GM19351 (cell line): ENCODE measurements at regions not wholly inside any gene's neighbourhood (a gene's known extent, or its start where the extent isn't known, plus 50 kb on each side); places are given as distances from the start of the nearest gene placed in this dataset.
A peak's percentile ranks its signal among the peaks of the same experiment; 100 is the strongest.
"Not testable (repeated sequence)": the region's sequence is repeated elsewhere in the genome, so short reads cannot be mapped to it uniquely, and the experiment has no call there.

ENCODE experiments used
- ATAC-seq: cut with Tn5 transposase; IDR thresholded peaks from one replicate; pipeline ENCODE4 v1.9.1; 2021; ENCODE audit warnings: mild to moderate bottlenecking, moderate library complexity; ENCODE audit not compliant: unreplicated experiment

GRCh38 chr2:64867253-64867996 is 121.8 kb upstream of the SLC1A4 start:
- no peak for ATAC-seq

GRCh38 chr2:64869126-64869525 is 120.1 kb upstream of the SLC1A4 start:
- no peak for ATAC-seq

- ATAC-seq, result peak; percentile 89
These were observed 115.7 kb upstream of the SLC1A4 start for GRCh38 chr2:64873472-64873924.

GRCh38 chr2:64874593-64874992 is 114.6 kb upstream of the SLC1A4 start:
- no peak for ATAC-seq

GRCh38 chr2:64875368-64875767 is 113.8 kb upstream of the SLC1A4 start:
- ATAC-seq, result no peak

GRCh38 chr2:64876137-64876647 is 113.0 kb upstream of the SLC1A4 start:
- no peak for ATAC-seq

GRCh38 chr2:64879745-64880144 is 109.5 kb upstream of the SLC1A4 start:
- no peak for ATAC-seq

- no peak for ATAC-seq
These were observed 108.8 kb upstream of the SLC1A4 start for GRCh38 chr2:64880193-64880951.

- ATAC-seq, result no peak
These were observed 108.1 kb upstream of the SLC1A4 start for GRCh38 chr2:64881037-64881492.

- no peak for ATAC-seq
These were observed 101.6 kb upstream of the SLC1A4 start for GRCh38 chr2:64887565-64887964.

- no peak for ATAC-seq
These were observed 100.4 kb upstream of the SLC1A4 start for GRCh38 chr2:64888591-64889309.

- ATAC-seq, result no peak
These were observed 99.4 kb upstream of the SLC1A4 start for GRCh38 chr2:64889803-64890202.

- ATAC-seq, result not testable (repeated sequence)
These were observed 92.6 kb upstream of the SLC1A4 start for GRCh38 chr2:64896572-64896971.

- no peak for ATAC-seq
These were observed 89.9 kb upstream of the SLC1A4 start for GRCh38 chr2:64899081-64899865.

- ATAC-seq, result not testable (repeated sequence)
These were observed 89.3 kb upstream of the SLC1A4 start for GRCh38 chr2:64899876-64900275.

GRCh38 chr2:64904413-64905329 is 84.5 kb upstream of the SLC1A4 start:
- ATAC-seq, result no peak

- ATAC-seq, result no peak
These were observed 83.7 kb upstream of the SLC1A4 start for GRCh38 chr2:64905338-64906024.

- no peak for ATAC-seq
These were observed 82.2 kb upstream of the SLC1A4 start for GRCh38 chr2:64906853-64907536.
